Embryonic facial prominence (tissue), 1 donor: ENCODE measurements at regions not wholly inside any gene's neighbourhood (a gene's known extent, or its start where the extent isn't known, plus 50 kb on each side); places are given as distances from the start of the nearest gene placed in this dataset.
"Not testable (repeated sequence)": the region's sequence is repeated elsewhere in the genome, so short reads cannot be mapped to it uniquely, and the experiment has no call there.

Source experiments
- DNase-seq: peaks from one replicate; pipeline ENCODE4 v3.0.0-alpha.2; 2016; ENCODE audit errors: extremely low spot score

- no peak for DNase-seq
Measured at GRCh38 chr12:124652661-124653060, 85.2 kb upstream of the NCOR2 start.

GRCh38 chr12:124651516-124652273 is 84.3 kb upstream of the NCOR2 start:
- no peak for DNase-seq

GRCh38 chr12:124650912-124651311 is 83.5 kb upstream of the NCOR2 start:
- DNase-seq = no peak

- no peak for DNase-seq
Measured at GRCh38 chr12:124648710-124649384, 81.4 kb upstream of the NCOR2 start.

- DNase-seq = no peak
Measured at GRCh38 chr12:124647316-124647715, 79.9 kb upstream of the NCOR2 start.

- DNase-seq = no peak
Measured at GRCh38 chr12:124646385-124647230, 79.2 kb upstream of the NCOR2 start.

- DNase-seq = no peak
Measured at GRCh38 chr12:124645530-124646244, 78.3 kb upstream of the NCOR2 start.

- not testable (repeated sequence) for DNase-seq
Measured at GRCh38 chr12:124643768-124644167, 76.4 kb upstream of the NCOR2 start.

GRCh38 chr12:124642105-124642504 is 74.7 kb upstream of the NCOR2 start:
- no peak for DNase-seq

- no peak for DNase-seq
Measured at GRCh38 chr12:124641591-124641990, 74.2 kb upstream of the NCOR2 start.

GRCh38 chr12:124640056-124640455 is 72.6 kb upstream of the NCOR2 start:
- no peak for DNase-seq

GRCh38 chr12:124639122-124639806 is 71.9 kb upstream of the NCOR2 start:
- DNase-seq = no peak

- DNase-seq = no peak
Measured at GRCh38 chr12:124637581-124637981, 70.2 kb upstream of the NCOR2 start.

- DNase-seq = no peak
Measured at GRCh38 chr12:124637163-124637562, 69.8 kb upstream of the NCOR2 start.

GRCh38 chr12:124636138-124636978 is 68.9 kb upstream of the NCOR2 start:
- DNase-seq = no peak

GRCh38 chr12:124635316-124635715 is 67.9 kb upstream of the NCOR2 start:
- no peak for DNase-seq

GRCh38 chr12:124633365-124634362 is 66.3 kb upstream of the NCOR2 start:
- DNase-seq = no peak

GRCh38 chr12:124632519-124632984 is 65.1 kb upstream of the NCOR2 start:
- DNase-seq = no peak
